GM18511 (cell line): ENCODE measurements at regions not wholly inside any gene's neighbourhood (a gene's known extent, or its start where the extent isn't known, plus 50 kb on each side); places are given as distances from the start of the nearest gene placed in this dataset.

Experiments
- ATAC-seq: cut with Tn5 transposase; IDR thresholded peaks from one replicate; pipeline ENCODE4 v1.9.1; 2021; ENCODE audit warnings: mild to moderate bottlenecking, moderate library complexity; ENCODE audit not compliant: unreplicated experiment

DNA sequence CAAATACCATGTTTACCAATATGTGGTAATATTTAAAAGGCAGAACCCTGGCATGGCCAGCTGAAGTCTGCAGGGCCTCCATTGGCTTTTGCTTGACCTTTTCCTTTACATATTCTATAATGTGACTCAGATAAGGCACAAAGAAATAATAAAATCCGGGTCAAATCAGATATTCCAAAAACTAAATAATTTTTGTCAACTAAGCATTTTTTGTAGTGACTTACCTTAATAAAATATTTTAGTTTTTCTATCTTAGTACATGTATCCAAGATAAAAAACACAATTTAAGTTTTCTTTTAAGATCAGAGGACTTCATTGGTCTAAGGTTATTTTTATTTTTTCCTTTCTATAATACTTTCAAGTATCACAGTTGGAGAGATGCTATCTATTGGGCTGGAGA, 179.4 kb upstream of the ADAMTS5 start:
- no peak for ATAC-seq

GRCh38 chr21:27145134-27145798, 178.4 kb upstream of the ADAMTS5 start:
- ATAC-seq, result no peak

DNA sequence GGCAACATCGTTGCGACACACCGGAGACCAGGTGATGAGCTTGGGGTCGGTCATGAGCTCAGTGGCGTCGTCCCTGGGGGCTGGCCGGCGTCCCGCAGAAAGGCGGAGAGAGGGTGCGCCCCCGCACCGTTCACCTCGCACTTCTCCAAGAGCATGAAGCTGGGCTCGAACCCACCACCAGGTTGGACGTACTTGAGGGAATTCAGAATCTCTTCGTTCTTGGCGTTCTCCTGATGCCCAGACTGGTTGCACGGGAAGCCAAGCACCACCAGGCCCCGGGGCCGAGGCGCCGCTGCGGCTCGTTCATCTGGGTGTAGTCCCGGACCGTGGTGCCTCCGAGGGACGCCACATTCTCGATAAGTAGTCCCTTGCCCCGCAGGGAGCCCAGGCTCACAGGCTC, 176.6 kb upstream of the ADAMTS5 start:
- ATAC-seq, result no peak

- no peak for ATAC-seq
Measured at GRCh38 chr21:27139526-27139925, 172.6 kb upstream of the ADAMTS5 start.

- ATAC-seq, result no peak
Measured at GRCh38 chr21:27134516-27134915, 167.6 kb upstream of the ADAMTS5 start.

DNA sequence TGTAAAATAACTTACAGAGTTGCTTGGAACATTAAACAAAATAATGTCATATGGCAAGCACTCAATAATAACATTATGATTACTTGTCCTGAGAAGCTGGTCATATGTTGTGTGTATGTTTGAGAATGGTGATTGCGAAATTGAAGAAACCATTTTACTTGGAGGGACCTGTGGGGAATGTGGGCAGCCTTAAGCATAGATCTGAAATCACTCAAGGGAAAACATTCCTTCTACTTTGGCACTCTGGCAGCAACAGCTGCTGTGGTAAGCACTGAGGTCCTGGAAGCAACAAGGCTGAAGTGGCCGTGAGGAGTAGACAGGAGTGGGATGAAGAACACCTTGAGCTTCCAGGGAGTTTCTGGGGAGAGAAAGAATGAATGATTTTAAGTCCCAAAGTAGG, 165.4 kb upstream of the ADAMTS5 start:
- no peak for ATAC-seq

DNA sequence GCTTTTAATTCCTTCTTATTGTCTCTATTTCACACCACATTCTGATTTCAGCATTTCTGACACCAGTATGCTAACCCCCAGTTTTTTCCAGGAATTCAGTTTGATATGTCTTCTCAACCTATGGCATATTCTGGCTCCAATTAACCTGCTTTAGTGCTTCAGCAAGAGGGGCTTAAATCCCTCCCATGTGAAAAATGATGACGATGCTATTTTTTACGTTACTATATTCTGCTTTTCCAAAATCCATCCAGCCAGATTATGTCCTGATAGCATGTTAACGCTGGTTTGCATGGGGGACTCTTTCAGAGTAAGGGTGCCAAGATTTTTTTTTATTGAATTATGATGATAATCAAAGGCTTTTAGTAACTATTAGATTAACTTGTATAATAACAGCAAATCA, 163.3 kb upstream of the ADAMTS5 start:
- no peak for ATAC-seq

GRCh38 chr21:27129694-27130093, 162.8 kb upstream of the ADAMTS5 start:
- ATAC-seq, result no peak

GRCh38 chr21:27129215-27129614, 162.3 kb upstream of the ADAMTS5 start:
- no peak for ATAC-seq

DNA sequence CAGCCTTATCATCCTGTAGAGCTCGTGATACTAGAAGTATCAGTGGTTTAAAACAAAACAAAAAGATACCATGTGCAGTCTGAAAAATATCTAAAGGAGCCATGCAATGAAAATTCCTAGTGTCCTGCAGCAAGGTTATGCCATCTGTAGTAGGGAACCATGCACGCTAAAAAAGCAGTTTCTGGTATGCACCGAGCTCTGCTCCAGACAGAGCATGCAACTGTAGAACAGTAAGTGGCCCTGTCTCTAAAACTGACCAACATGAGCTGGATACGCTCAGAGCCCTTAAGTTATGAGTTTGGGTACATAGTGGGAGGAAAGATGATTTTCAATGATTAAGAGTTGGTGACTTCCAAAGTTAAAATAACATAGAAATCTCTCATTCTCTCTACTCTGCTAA, 159.3 kb upstream of the ADAMTS5 start:
- no peak for ATAC-seq

DNA sequence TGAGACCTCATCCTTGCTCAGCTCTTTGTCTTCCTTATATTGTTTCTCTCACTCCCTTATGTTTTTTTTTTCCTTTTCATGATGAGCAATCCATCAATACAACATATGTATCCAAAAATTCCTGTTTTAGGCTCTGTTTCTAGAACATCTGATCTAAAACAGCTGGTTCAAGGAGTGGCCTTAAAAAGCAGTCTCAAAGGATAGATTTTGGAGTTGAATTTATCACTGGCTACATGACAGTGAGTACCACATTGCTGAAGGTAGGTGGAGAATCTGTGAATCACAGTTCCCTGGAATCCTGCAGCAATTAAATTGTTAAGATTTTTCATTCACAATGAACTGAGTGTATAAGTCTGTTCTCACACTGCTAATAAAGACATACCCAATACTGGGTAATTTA, 155.8 kb upstream of the ADAMTS5 start:
- ATAC-seq, result no peak

DNA sequence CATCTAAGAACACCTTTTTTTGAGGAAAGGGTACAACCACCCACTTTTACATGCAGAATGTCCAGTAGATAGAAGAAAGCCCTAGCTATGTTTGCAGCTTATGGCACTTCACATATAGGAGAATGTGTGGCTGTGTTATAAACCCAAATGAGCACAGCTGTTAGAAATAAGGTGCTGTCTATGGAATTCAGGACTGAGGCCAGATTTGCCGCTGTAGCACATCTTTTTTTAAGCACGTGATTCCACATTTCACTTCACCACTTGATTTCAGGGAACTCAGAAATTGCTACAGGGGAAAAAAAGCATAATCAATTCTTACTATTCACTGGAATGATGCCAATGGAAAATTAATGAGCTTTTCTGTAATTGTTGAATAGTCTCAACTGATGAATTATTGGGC, 147.2 kb upstream of the ADAMTS5 start:
- no peak for ATAC-seq

GRCh38 chr21:27112186-27112585, 145.3 kb upstream of the ADAMTS5 start:
- ATAC-seq, result no peak

DNA sequence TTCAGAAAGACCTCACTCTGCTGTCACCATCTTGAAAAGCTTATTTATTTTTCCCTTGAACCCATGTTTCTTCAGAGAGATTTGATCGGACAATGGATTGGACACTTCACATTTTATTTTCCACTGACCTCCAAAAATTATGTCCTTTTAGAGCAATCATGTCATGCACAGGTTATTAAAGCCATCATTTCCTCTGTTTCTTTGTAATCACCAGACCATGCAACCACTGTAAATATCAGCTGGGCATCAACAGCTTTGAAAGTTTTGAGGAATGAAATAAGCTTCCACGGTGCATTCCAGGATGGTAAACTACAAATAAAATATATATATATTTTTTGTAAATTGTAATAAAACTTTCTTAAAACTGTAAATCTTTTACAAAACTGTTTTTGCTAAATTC, 144.1 kb upstream of the ADAMTS5 start:
- no peak for ATAC-seq

DNA sequence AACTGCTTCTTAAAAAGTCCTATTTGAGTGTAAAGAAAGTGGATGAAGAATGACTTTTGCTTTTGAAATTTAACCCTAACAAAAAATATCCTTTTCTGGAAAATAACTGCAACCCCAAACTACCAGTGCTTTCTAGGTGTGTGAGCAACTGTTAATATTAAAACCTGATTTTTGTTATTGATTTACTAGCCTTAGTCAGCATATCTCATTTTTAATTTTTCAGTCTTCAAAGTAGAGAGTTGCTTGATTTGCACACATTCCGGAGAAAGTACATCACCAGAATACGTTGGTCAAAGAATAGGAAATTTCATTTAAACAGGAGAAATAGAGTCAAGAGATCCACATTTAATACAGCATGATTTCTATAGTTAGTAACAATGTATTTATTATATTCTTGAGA, 141.8 kb upstream of the ADAMTS5 start:
- ATAC-seq, result no peak

DNA sequence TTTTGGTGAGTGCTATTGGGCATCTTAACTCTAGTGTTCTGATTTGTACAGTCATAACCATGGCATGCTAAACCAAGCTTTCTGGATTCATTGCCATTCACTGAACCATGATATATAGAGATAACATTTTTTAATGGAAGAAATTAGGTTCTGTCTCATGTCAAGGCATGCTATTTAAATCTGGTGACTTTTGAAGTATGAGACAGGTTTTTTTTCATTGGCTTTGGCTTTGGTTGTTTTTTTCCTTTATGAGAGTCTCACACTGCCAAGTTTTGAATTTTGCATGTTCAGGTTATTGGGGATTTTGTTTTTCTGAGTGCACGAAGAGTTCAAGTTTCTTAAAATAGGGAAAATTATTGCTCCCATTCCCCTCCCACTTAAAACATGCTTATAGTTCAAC, 141.3 kb upstream of the ADAMTS5 start:
- no peak for ATAC-seq

DNA sequence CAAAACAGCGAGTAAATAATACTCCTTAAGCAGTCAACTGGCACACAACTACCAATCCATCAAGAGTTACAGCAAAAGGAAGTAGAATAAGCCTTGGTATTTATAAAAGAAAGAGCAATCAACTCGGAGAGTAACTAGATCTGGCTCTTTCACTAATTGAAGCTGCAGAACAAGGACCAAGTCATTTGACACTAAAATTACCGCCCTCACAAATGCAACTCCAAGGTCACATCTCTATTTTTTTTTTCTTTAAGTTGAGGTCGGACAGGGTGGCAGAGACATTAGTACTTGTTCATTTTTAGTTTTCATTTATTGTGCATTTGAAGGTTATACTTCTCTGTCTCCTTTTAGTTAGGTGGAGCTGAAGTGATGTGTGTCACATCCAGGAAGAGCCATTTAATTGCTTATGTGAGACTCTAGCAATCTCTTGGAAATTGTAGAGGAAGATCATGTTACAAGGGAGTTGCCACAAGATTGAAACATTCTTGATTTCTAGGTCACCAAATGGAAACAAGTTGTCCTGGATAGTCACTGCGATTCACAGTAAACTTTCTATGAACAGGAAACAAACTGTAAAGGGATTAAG, 138.1 kb upstream of the ADAMTS5 start:
- no peak for ATAC-seq

- ATAC-seq, result no peak
Measured at GRCh38 chr21:27103768-27104167, 136.9 kb upstream of the ADAMTS5 start.

DNA sequence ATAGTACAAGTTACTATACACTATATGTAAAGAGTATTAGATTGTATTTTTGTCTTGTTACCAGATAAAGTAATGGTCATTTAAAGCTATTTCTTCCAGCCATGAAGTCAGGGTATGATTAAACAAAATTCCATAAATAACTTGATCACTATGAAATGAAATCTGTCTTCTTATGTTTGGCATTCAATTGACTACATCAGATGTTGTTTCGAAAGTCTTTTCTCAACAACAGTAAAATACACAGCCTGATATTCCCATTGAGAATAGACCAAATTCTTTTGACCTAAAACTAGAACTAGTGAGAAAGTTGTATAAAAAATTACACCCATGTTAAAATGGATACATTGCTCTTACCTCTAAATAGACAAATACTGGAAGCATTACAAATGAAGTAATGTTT, 134.6 kb upstream of the ADAMTS5 start:
- no peak for ATAC-seq

DNA sequence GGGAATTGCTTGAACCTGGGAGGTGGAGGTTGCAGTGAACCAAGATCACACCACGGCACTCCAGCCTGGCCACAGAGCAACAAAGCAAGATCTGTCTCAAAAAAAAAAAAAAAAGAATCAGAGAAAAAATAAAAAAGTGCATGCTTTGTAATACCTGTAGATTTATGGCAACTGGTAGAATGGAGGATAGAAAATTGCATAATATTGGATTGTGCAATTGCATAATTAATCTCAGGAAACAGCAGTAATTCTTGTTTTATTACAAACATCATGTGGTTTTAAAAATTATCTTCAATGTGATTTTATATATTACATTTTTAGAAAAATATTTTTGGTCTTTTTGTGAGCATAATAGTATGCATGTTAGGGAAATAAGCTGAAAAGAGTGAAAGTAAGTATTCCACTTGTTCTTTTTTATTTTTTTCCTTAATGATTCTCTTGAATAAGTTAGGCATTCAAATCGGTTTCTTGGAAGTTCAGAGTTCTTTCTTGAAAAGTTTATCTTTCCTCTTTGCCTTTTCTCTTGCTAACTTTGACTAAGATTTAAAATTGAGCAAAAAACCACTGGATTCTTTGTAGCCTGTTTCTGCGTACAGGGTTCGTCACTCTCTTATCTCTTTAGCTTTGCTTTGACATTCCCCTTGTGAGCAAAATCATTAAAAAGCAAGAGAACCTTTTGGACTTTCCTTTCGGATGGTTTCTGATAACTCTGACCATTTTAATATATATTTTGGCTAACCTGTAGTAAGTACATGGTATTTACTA, 127.5 kb upstream of the ADAMTS5 start:
- ATAC-seq, result no peak

GRCh38 chr21:27086630-27087029, 119.7 kb upstream of the ADAMTS5 start:
- no peak for ATAC-seq

DNA sequence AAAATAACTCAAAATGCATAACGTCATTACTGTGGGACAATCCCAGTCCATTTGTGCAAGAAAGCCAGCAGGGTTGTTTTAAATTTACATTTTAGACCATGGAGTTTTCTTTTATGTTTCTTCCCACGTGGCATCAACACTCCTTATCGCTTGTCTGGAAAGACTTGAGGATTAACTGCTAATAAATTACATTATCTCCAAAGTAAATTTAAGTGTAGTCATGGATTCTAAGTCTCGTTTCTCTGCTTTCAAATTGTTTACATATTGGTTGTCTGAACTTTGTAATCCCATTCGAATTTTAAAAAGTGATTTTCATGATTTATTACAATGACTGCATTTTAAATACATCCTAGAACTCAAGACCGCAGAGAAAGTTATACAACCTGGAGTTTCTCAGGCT, 119.3 kb upstream of the ADAMTS5 start:
- ATAC-seq, result no peak
